Astrocyte (in vitro differentiated cells and primary cell): ENCODE measurements at regions not wholly inside any gene's neighbourhood (a gene's known extent, or its start where the extent isn't known, plus 50 kb on each side); places are given as distances from the start of the nearest gene placed in this dataset.
"Not testable (repeated sequence)": the region's sequence is repeated elsewhere in the genome, so short reads cannot be mapped to it uniquely, and the experiment has no call there.

Experiments
- DNase-seq: peaks from one replicate; pipeline ENCODE4 v3.0.0-alpha.2; 2010; ENCODE audit warnings: low read depth
- FAIRE-seq: peaks from 2 replicates; lab custom pipeline; 2011; peaks lifted over from hg19 to GRCh38; lab: Jason Lieb, UNC
- H2AFZ ChIP-seq: 2 replicates; pipeline ENCODE4 v1.6.0; 2012; ENCODE audit warnings: low read depth, low read length, inconsistent platforms
- H3K27ac ChIP-seq: 2 replicates; pipeline ENCODE4 v1.5.1; 2011; ENCODE audit warnings: low read depth, low read length, inconsistent platforms
- H3K27me3 ChIP-seq: 2 replicates; pipeline ENCODE4 v1.6.0; 2011; ENCODE audit warnings: low read length, inconsistent platforms; ENCODE audit not compliant: insufficient read depth
- H3K36me3 ChIP-seq: 2 replicates; pipeline ENCODE4 v1.5.1; 2011; ENCODE audit warnings: low read length, inconsistent platforms; ENCODE audit not compliant: insufficient read depth
- H3K4me1 ChIP-seq: 2 replicates; pipeline ENCODE4 v1.5.1; 2011; ENCODE audit warnings: low read length, inconsistent platforms; ENCODE audit not compliant: insufficient read depth
- H3K4me2 ChIP-seq: 2 replicates; pipeline ENCODE4 v1.6.0; 2012; ENCODE audit warnings: low read length, inconsistent platforms
- H3K4me3 ChIP-seq: 2 replicates; pipeline ENCODE4 v1.5.1; 2011; ENCODE audit warnings: low read depth, mild to moderate bottlenecking, low read length, inconsistent platforms; ENCODE audit not compliant: insufficient read depth
- H3K79me2 ChIP-seq: 2 replicates; pipeline ENCODE4 v1.6.0; 2012; ENCODE audit warnings: mild to moderate bottlenecking, low read length, inconsistent platforms; ENCODE audit not compliant: insufficient read depth
- H3K9ac ChIP-seq: 2 replicates; pipeline ENCODE4 v1.6.0; 2012; ENCODE audit warnings: mild to moderate bottlenecking, low read length, inconsistent platforms
- H3K9me3 ChIP-seq: 2 replicates; pipeline ENCODE4 v1.5.1; 2012; ENCODE audit warnings: low read depth, mild to moderate bottlenecking, low read length, inconsistent platforms; ENCODE audit not compliant: insufficient read depth
- H4K20me1 ChIP-seq: 2 replicates; pipeline ENCODE4 v1.6.0; 2012; ENCODE audit warnings: low read length, inconsistent platforms; ENCODE audit not compliant: insufficient read depth
- H3K27ac Mint-ChIP-seq: one replicate; pipeline ENCODE4 v1.8.0; 2021; ENCODE audit warnings: mild to moderate bottlenecking, mixed read lengths; ENCODE audit not compliant: unreplicated experiment
- H3K27me3 Mint-ChIP-seq: one replicate; pipeline ENCODE4 v1.8.0; 2021; ENCODE audit warnings: low read depth, mixed read lengths; ENCODE audit not compliant: unreplicated experiment
- H3K36me3 Mint-ChIP-seq: one replicate; pipeline ENCODE4 v1.8.0; 2021; ENCODE audit warnings: low read depth, mixed read lengths; ENCODE audit not compliant: unreplicated experiment
- H3K4me1 Mint-ChIP-seq: one replicate; pipeline ENCODE4 v1.8.0; 2021; ENCODE audit warnings: low read depth, mixed read lengths; ENCODE audit not compliant: unreplicated experiment
- H3K4me3 Mint-ChIP-seq: one replicate; pipeline ENCODE4 v1.8.0; 2021; ENCODE audit warnings: mild to moderate bottlenecking, moderate library complexity, mixed read lengths; ENCODE audit not compliant: unreplicated experiment
- H3K9me3 Mint-ChIP-seq: one replicate; pipeline ENCODE4 v1.8.0; 2021; ENCODE audit warnings: mild to moderate bottlenecking, mixed read lengths; ENCODE audit not compliant: unreplicated experiment
- EZH2 ChIP-seq: IDR thresholded peaks from 2 replicates; pipeline ENCODE4 v1.6.1; 2012; ENCODE audit warnings: mild to moderate bottlenecking, low read length, inconsistent platforms; ENCODE audit not compliant: insufficient read depth
- TF ChIP-seq, protein P1 (sequence below): IDR thresholded peaks from 2 replicates; pipeline ENCODE4 v1.5.1; 2011; ENCODE audit warnings: low read depth, mild to moderate bottlenecking, inconsistent platforms, low read length, moderate library complexity; ENCODE audit not compliant: insufficient read depth

- Mint-ChIP-seq H3K4me1 (peaks cover 2% of the 10 kb centered on the region), H3K36me3 (no peaks in the 10 kb centered on the region), H3K9me3 (peaks cover 1% of the 10 kb centered on the region), H3K4me3 (no peak overlapping the region), H3K27me3 (peaks cover 4% of the 10 kb centered on the region), H3K27ac (no peak overlapping the region)
- H3K79me2 ChIP-seq: no peaks in the 10 kb centered on the region
- H3K36me3 ChIP-seq: no peaks in the 10 kb centered on the region
- H3K4me2 ChIP-seq: no peak overlapping the region
- no peaks in the 10 kb centered on the region for H3K9me3 ChIP-seq
- H2AFZ ChIP-seq: no peak overlapping the region
- no peak overlapping the region for H3K4me3 ChIP-seq
- H3K4me1 ChIP-seq: no peaks in the 10 kb centered on the region
- H3K9ac ChIP-seq: no peak overlapping the region
- no peak overlapping the region for H3K27ac ChIP-seq
- FAIRE-seq: no peak
- TF ChIP-seq EZH2: no peak
- TF ChIP-seq, protein P1, sequence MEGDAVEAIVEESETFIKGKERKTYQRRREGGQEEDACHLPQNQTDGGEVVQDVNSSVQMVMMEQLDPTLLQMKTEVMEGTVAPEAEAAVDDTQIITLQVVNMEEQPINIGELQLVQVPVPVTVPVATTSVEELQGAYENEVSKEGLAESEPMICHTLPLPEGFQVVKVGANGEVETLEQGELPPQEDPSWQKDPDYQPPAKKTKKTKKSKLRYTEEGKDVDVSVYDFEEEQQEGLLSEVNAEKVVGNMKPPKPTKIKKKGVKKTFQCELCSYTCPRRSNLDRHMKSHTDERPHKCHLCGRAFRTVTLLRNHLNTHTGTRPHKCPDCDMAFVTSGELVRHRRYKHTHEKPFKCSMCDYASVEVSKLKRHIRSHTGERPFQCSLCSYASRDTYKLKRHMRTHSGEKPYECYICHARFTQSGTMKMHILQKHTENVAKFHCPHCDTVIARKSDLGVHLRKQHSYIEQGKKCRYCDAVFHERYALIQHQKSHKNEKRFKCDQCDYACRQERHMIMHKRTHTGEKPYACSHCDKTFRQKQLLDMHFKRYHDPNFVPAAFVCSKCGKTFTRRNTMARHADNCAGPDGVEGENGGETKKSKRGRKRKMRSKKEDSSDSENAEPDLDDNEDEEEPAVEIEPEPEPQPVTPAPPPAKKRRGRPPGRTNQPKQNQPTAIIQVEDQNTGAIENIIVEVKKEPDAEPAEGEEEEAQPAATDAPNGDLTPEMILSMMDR: no peak
- DNase-seq: no peak
- H4K20me1 ChIP-seq: no peaks in the 10 kb centered on the region
- no peaks in the 10 kb centered on the region for H3K27me3 ChIP-seq
Measured at GRCh38 chr11:92087725-92088537, 136.7 kb upstream of the FAT3 start.

DNA sequence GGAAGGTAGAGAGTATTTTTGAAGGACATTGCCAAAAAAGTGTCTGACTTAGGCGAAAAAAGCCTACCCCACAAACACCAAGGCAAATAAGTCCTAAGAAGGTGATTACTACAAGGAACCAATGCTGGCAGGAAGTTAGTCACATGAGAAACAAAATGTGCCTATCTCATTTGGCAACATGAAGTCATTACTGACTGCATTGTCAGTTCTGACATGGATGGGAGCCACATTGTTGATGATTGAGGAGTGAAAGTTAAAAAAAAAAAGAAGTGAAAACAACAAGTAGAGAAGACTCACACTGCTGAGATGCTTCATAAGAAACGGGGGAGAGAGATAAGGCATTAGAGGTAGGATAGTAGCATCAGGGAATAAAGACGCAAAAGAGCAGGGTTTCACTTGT, 141.5 kb upstream of the FAT3 start:
- TF ChIP-seq, protein P1: no peak
- TF ChIP-seq EZH2: no peak
- Mint-ChIP-seq H3K4me3 (no peak overlapping the region), H3K27me3 (peaks cover 4% of the 10 kb centered on the region), H3K4me1 (no peaks in the 10 kb centered on the region), H3K36me3 (no peaks in the 10 kb centered on the region), H3K27ac (no peak overlapping the region), H3K9me3 (peaks cover 1% of the 10 kb centered on the region)
- FAIRE-seq (no peak), DNase-seq (no peak)
- Histone ChIP-seq H4K20me1 (no peaks in the 10 kb centered on the region), H3K27ac (no peak overlapping the region), H3K9me3 (no peaks in the 10 kb centered on the region), H3K4me1 (no peaks in the 10 kb centered on the region), H3K4me3 (no peak overlapping the region), H3K79me2 (no peaks in the 10 kb centered on the region), H3K36me3 (no peaks in the 10 kb centered on the region), H3K27me3 (no peaks in the 10 kb centered on the region), H3K9ac (no peak overlapping the region), H2AFZ (no peak overlapping the region), H3K4me2 (no peak overlapping the region)

DNA sequence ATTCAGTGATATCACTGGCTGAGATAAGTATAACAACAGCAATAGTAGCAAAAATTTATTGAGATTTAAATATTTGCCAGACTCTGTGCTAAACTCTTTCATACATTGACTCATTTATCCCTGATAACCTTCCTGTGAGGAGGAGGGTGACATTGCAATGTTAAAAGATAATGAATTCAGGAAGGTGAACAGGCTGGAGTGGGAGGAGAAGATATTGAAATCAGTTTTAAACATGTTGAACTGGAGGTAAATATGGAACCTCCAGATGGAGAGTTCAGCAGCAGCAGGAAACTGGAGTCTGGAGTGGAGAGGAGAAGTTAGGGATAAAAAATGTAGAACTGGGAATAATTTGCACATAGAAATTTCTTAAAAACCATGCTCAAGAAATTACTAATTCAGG, 142.0 kb upstream of the FAT3 start:
- H3K36me3 Mint-ChIP-seq: no peaks in the 10 kb centered on the region
- Histone ChIP-seq H3K27ac (no peak overlapping the region), H3K4me3 (no peak overlapping the region), H3K9ac (no peak overlapping the region), H3K9me3 (no peaks in the 10 kb centered on the region), H3K79me2 (no peaks in the 10 kb centered on the region), H4K20me1 (no peaks in the 10 kb centered on the region), H3K36me3 (no peaks in the 10 kb centered on the region), H2AFZ (no peak overlapping the region), H3K4me2 (no peak overlapping the region), H3K27me3 (no peaks in the 10 kb centered on the region), H3K4me1 (no peaks in the 10 kb centered on the region)
- FAIRE-seq (no peak), DNase-seq (no peak)
- no peaks in the 10 kb centered on the region for H3K4me1 Mint-ChIP-seq
- no peak overlapping the region for H3K27ac Mint-ChIP-seq
- peaks cover 4% of the 10 kb centered on the region for H3K27me3 Mint-ChIP-seq
- H3K4me3 Mint-ChIP-seq: no peak overlapping the region
- no peaks in the 10 kb centered on the region for H3K9me3 Mint-ChIP-seq
- TF ChIP-seq, protein P1: no peak
- no peak for TF ChIP-seq EZH2

- FAIRE-seq, H4K20me1 ChIP-seq, H3K4me1 Mint-ChIP-seq, H3K4me3 Mint-ChIP-seq, H3K27me3 ChIP-seq, H3K36me3 Mint-ChIP-seq, H3K4me3 ChIP-seq, DNase-seq, H2AFZ ChIP-seq, H3K9me3 ChIP-seq, H3K27ac Mint-ChIP-seq, H3K79me2 ChIP-seq, H3K27ac ChIP-seq, H3K4me2 ChIP-seq, H3K27me3 Mint-ChIP-seq, H3K4me1 ChIP-seq, H3K36me3 ChIP-seq, H3K9ac ChIP-seq: not testable (repeated sequence)
- H3K9me3 Mint-ChIP-seq: peaks cover 21% of the 10 kb centered on the region
Measured at GRCh38 chr11:92074498-92074897, 150.1 kb upstream of the FAT3 start.
